IPS-NIHi7 (cell line): ENCODE measurements at regions not wholly inside any gene's neighbourhood (a gene's known extent, or its start where the extent isn't known, plus 50 kb on each side); places are given as distances from the start of the nearest gene placed in this dataset.

Experiments
- DNase-seq: peaks from one replicate; pipeline ENCODE4 v3.0.0; 2012; ENCODE audit warnings: mixed read lengths; ENCODE audit errors: extremely low spot score

- DNase-seq, result no peak
Observed at GRCh38 chr19:31600731-31601295, 251.6 kb upstream of the TSHZ3 start.

DNA sequence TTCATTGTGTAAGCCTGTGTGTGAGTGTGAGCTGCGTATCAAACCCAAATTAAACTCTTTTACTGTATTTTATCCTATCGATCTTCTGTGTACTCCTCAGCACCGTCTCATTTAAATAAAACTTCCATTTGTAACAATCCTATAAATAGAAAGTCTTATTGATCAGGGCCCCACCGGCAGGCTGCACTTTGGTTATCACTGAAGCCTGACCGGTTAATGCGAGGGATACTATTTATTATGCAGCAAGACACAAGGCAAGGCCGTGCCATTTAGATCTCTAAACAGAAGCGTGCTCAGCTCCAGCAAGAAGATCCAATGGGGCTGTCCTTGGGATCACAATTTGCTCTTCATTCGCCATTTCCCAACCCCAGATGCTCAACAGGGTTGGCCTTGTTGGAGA is 252.6 kb upstream of the TSHZ3 start:
- no peak for DNase-seq

GRCh38 chr19:31602548-31602947 is 253.3 kb upstream of the TSHZ3 start:
- no peak for DNase-seq

DNA sequence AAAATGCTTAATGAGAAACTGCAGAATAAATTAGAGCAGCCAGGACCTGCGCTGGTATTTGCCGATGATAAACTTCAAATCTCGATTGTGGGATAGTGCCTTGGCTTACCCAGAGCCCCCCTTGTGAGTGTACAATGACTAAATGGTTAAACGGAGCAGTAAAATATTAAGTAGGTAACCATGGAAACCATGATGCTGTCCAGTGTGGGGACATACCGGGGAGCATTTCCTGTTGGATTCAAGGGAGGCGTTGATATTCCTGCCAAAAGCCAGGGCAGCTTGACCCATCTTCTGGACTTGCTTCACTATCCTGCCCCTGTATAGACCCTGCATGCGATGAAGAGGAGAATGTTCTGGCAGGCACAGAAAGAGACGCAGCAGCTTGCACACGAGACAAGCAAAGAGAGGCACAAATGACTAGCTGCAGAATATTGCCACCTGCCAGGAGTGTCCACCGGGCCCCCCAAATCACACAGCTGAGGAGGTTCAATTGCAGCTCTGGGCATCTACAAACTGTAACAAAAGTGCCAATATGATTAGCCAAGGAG is 255.3 kb upstream of the TSHZ3 start:
- DNase-seq, result no peak

GRCh38 chr19:31610018-31610417 is 260.8 kb upstream of the TSHZ3 start:
- no peak for DNase-seq

DNA sequence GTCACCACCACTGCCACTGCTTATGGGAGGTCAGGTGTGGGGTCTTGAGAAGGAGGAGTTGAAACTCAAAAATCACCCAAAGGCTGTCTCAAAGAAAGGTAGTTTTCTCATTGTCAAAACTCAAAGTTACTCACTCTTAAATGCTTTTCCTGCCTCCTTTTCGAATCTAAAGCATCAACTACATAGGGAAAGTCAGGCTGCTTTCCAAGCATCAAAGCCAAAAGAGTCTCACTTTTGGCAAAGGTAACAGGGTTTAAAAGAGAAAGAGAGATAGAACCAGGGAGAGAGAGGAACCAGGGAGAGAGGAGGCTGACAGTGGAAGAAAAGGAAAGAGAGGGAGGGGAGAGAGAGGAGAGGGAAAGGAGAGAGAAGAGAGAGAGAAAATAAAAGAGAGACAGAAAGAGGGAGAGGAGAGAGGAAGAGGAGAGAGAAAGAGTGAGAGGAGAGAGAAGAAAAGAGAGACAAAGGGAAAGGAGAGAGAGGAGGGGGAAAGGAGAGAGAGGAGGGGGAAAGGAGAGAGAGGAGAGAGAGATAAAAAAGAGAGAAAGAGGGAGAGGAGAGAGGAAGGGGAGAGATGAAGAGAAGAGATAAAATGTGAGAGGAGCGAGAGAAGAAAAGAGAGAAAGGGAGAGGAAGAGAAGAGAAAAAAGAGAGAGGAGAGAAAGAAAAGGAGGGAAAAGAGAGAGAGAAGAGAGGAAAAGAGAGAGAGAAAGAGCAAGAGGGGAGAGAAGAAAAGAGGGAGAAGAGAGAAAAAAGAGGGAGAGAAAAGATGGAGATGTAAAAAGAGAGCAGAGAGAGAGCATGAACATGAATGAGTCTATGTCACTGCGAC is 262.0 kb upstream of the TSHZ3 start:
- no peak for DNase-seq

- no peak for DNase-seq
Observed at GRCh38 chr19:31612873-31613272, 263.6 kb upstream of the TSHZ3 start.

GRCh38 chr19:31613683-31614219 is 264.5 kb upstream of the TSHZ3 start:
- DNase-seq, result no peak

GRCh38 chr19:31616031-31616430 is 266.8 kb upstream of the TSHZ3 start:
- DNase-seq, result no peak

GRCh38 chr19:31617010-31617585 is 267.9 kb upstream of the TSHZ3 start:
- DNase-seq, result no peak

GRCh38 chr19:31625056-31625455 is 275.8 kb upstream of the TSHZ3 start:
- no peak for DNase-seq

DNA sequence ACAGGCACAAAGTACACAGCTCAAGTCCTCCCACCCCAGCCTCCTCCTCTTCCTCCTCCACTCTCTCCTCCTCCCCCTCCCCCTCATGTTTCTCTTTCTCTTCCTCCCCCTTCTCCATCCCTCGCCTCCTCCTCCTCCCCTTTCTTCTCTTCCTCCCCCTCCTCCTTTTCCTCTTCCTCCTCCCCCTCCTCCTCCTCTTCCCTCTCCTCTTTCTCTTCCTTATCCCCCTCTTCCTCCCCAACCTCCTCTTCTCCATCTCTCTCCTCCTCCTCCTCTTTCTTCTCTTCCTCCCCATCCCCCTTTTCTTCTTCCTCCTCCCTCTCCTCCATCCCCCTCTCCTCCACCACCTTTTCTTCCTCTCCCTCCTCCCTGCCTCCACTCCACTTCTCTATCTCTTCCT is 276.3 kb upstream of the TSHZ3 start:
- DNase-seq, result no peak

DNA sequence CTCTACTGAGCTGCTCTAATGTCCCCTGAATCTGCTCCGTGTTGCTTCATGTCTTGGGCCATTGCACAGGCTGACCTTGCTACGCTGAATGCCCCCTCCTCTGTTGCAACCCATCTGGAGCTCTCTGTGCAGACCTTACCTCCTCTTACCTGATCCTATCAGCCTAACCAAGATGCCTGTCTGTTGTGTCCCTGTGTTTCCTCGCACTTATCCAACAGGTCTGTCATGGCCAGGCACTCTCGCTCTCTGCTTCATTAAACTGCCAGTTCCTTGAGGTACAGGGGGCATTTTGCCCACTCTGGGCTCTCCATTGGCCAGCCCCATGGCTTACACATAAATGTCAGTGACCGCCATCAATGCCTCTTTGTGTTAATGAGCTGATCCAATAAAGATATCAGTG is 277.7 kb upstream of the TSHZ3 start:
- DNase-seq, result no peak

DNA sequence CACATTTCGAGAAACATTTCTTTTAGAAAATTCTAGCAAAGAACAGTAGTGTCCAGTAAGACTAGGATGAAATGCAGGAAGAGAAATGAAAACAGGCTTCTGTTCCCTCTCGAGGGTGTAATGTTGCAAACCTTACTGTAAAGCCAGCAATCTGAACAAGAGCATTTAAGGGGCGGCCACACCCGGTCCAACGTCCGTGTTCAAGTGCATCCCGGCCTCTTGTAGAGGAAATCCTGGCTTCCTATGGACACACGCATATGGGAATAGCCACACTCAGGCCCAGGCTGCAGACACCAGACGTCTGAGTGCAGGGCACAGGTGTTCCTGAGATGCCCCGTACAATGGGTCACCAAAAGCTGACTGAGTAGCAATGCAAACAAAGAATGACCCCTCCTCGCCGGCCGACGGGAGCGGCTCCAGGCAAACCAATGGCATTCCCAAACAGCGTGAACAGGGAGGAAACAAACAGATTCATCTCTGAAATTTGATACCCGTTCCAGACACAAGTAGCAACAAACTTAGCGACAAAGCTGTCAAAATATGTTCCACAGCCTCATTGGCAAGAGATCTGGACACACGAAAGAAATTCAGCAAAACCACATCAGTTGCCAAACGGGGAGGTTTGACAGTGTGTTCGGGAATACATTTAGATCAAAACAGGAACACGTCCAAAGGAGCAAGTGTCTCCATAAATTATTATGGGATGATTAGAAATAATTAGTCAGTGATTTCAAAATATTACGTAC is 278.6 kb upstream of the TSHZ3 start:
- DNase-seq, result no peak

DNA sequence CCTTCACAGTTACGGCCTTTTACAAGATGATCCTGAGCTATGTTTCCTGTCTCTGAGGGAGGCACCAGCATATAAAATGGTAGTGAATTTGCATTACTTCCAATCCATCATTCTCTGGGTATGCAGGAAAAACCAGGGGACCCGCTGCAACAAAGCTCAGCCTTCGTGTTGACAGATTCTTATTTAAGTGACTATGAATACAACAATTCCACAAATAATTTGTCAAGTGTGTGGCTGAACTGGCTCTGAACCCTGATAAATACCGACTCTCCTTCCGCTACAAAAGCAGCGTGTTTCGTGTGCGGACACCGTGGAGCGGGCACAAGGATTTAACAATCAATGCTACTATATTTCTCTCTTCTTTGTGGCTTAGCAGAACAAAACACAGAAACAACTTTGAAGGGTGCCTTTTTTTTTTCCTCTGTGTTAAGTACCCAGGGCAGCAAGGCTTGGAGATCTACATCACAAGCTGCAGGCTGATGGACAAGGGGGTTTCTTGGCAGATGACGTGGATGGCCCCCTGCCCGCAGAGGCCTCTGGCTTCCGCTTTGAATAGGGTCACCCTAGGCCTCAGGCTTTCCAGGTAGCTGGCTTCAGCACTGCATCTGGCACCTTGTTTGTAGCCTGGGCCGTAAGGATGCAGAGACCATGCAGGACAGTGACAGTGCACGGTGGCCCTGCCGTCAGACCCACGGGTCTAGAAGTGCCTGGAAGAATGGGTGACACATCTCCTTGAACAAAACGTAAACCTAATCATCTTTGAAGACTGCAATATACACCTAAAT is 280.5 kb upstream of the TSHZ3 start:
- no peak for DNase-seq

DNA sequence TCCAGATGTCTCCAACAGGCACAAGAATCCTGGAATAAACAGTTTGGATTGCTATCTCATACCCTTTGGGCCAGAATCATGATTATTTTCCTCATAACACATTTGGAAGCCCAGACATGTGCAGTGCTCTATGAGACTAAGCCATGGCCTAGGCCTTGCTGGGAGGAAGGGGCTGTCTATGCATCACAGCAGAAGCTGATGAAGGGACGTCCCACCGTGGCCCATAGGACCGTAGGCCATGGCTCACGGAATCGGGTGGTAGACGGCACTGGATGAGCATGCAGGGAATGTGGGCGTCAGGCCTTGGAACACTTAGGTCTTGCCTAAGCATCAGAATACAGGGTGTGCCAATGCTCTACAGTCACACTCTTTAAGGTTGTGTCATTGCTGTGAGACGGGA is 283.8 kb upstream of the TSHZ3 start:
- DNase-seq, result no peak

GRCh38 chr19:31639306-31639705 is 290.1 kb upstream of the TSHZ3 start:
- DNase-seq, result no peak

GRCh38 chr19:31641591-31641990 is 292.4 kb upstream of the TSHZ3 start:
- DNase-seq, result no peak

- DNase-seq, result no peak
Observed at GRCh38 chr19:31648347-31648746, 299.1 kb upstream of the TSHZ3 start.

DNA sequence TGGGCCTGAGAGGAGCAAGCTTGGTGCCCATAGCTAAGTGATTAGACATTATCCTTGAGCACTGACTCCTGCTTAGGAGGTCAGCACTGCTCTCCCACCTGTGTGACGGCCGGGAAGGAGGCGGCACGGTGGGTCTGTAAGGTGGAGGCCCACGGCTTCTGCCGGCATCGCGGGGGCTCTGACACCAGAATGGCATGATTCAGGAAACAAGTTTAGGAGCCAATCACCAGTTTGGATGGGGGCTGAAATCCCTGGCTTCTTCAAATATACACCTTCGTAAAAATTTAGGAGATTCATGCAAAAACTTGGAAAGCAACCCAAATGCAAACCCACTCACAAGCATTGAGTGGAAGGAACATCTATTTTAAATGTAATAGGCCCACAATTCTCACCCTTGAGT is 307.3 kb upstream of the TSHZ3 start:
- DNase-seq, result no peak
